Stimulated activated CD4-positive, alpha-beta T cell treated with anti-CD3 and anti-CD28 coated beads, Interleukin-1b, Interleukin-23, amount 100 ng/mL, for 4 hours (primary cell): ENCODE measurements at regions not wholly inside any gene's neighbourhood (a gene's known extent, or its start where the extent isn't known, plus 50 kb on each side); places are given as distances from the start of the nearest gene placed in this dataset.

Source experiments
- DNase-seq, 2 donors: peaks; one replicate each; pipeline ENCODE4 v3.0.0-alpha.2; 2020; ENCODE audit warnings: low read depth in 2 of 2

- DNase-seq: peak; percentile 2 to 3
Measured at GRCh38 chr3:109532257-109533216, 195.2 kb upstream of the DPPA4 start.

DNA sequence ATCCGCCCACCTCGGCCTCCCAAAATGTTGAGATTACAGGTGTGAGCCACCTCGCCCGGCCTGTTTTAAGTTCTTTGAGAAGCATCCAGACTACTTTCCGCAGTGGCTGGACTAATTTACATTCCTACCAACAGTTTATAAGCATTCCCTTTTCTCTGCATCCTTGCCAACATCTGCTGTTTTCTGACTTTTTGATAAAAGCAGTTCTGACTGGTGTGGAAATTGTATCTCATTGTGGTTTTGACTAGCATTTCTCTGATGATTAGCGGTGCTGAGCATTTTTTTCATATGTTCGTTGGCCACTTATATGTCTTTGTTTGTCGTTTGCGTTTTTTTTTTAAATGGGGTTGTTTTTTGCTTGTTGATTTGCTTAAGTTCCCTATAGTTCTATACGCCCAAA is 208.4 kb upstream of the DPPA4 start:
- no peak for DNase-seq

DNA sequence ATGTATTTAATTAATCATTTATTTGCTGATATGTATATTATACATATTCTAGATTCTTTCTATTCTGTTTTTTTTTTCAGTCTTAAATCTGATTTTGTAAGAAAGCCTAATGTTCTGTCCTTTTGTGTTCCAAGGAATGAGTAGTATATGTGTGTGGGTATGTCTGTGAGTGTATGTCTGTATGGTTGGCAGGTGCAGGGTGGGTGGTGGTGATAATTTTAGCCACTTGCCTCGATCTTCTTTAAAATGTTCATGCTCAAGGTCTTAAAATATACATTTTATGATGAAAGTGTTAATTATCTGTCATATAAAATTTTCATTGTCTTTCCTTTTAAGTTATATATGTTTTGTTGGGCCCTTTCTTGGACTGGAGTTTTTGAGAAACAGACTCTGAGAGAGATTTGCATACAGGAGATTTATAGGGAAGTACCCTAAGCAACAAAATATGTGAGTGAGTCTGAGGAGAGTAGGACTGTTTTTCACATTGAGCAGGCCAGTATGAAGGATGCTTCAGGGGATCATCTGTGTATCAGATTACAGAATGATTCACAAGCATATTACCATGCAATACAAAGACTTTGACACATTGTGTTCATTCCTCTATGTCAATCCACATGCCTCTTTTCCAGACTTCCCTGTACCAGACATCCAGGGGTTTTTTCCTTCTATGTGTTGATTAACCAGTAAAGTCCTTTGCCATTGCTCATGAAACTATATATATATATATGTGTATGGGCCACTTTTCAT is 211.0 kb upstream of the DPPA4 start:
- no peak for DNase-seq

GRCh38 chr3:109553591-109554371 is 216.4 kb upstream of the DPPA4 start:
- no peak for DNase-seq

GRCh38 chr3:109559389-109559788 is 222.0 kb upstream of the DPPA4 start:
- DNase-seq: no peak

DNA sequence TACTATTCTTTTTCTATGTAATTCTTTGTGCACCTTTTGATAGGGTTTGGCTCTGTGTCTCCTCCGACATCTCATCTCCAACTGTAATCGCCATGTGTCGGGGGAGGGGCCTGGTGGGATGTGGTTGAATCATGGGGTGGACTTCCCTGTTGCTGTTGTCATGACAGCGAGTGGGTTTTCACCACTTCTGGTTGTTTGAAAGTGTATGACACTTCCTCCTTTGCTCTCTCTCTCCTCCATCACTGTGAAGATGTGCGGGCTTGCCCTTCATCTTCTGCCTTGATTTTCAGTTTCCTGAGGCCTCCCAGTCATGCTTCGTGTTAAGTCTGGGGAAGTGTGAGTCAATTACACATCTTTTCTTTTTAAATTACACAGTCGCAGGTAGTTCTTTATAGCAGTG is 225.8 kb upstream of the DPPA4 start:
- DNase-seq: no peak

GRCh38 chr3:109569135-109569846 is 231.9 kb upstream of the DPPA4 start:
- no peak for DNase-seq

GRCh38 chr3:109570408-109570807 is 233.1 kb upstream of the DPPA4 start:
- DNase-seq: no peak

DNA sequence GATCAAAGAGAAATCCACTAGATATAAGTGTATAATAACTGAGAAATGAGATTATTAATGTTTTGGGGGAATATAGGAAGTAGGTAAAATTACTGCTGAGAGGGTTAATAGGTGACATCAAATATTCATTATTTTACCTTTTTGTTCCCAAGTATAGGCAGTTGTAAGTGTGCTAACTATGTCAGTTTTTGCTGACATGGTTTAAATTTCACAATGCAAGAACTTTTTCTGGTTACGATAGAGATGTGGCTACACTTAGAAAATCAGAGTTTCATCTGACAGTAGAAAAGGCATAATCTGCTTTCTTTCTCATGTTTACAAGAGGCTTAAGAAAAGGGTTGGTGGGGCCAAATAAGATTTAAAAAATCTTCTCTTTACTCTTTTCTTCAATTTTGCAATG is 235.0 kb upstream of the DPPA4 start:
- no peak for DNase-seq

DNA sequence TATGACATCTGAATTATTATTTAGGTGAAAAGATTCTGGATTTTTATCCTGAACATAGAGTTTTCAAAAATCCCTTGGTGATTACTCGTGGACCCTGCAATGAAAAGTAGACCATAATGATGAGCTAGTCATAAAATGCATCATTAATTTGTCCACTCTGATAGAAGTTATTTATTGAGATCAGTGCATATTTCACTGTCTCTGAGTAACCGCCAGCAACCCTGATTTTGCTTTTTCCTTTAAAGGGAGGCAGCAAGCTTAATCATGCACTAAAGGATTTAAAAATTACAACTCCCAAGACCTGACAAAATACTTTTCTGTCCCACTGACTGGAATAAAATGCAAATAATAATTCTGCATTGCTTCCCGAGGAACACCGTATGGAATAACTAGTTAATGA is 259.6 kb upstream of the DPPA4 start:
- no peak for DNase-seq

DNA sequence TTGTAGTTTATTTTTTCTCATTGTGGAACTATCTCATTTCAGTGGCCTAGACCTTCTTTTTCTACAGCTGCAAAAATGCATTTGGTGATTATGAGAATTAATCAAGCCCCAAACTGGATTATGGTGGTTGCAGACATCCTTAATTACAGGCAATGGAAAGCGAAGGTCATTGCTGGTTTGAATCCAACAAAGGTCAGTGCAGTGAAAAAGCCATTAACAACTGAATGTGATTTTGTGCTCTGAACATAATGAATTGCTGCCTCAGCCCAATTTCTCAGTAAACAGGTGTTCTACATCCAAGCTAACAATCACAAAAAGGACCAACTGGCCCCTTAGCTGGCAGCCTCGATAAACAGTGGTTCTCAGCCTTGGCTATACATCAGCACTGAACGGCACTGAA is 260.1 kb upstream of the DPPA4 start:
- DNase-seq: no peak

GRCh38 chr3:109607897-109608296 is 270.6 kb upstream of the DPPA4 start:
- no peak for DNase-seq

DNA sequence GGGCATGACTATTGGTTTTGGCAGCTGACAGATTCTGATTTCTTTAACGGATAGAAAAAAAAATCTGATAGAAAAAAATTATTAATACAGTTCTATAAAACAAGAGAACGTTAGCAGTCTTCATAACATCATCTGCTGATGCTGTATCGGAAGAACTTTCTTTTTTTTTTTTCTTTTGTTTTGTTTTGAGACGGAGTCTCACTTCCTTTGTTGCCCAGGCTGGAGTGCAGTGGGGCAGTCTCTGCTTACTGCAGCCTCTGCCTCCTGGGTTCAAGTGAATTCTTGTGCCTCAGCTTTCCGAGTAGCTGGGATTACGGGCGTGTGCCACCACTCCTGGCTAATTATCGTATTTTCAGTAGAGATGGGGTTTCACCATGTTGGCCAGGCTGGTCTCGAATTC is 271.2 kb upstream of the DPPA4 start:
- DNase-seq: no peak

GRCh38 chr3:109618766-109619378 is 281.5 kb upstream of the DPPA4 start:
- DNase-seq: no peak

- no peak for DNase-seq
Measured at GRCh38 chr3:109631897-109632296, 294.6 kb upstream of the DPPA4 start.

DNA sequence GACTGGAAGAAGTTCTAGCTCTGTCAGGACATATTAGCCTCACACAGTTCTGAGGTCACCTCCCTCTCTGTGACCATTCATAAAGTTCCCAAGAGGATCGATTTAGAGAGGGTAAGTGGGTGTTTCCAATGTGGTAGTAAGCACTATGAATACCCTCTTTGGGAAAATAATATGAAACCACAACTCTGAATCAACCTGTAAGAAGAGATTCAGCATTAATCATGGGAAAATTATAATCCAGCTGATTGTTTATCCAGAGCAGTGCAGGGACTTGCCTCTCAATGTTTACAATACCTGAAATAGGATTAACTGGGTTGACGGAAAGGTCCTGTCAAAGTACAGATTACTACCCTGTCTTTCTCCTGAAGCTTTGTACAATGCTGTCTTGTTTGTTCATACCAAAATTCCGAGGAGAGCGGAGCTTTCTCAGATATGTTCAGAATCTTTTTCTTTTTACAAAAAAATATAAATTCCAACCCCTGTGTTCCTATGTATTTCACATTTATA is 302.9 kb upstream of the DPPA4 start:
- DNase-seq: no peak

DNA sequence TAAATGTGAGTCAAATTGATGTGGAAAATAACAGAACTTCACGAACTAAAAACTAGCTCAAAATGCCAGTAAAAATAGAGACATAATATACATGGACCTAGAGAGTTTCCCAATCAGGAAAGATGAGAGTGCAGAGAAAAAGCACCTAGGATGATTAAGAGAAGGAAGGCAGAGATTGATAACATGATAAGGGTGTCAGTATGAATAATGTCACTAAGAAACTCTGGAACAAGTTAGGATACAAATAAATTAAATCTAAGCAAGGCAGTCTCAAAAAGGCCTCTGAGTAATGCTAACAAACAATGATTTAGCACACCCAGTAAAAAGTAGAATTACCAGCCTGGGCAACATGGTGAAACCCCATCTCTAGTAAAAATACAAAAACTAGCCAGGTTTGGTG is 304.7 kb upstream of the DPPA4 start:
- no peak for DNase-seq

GRCh38 chr3:109643590-109643989 is 306.2 kb upstream of the DPPA4 start:
- DNase-seq: no peak

DNA sequence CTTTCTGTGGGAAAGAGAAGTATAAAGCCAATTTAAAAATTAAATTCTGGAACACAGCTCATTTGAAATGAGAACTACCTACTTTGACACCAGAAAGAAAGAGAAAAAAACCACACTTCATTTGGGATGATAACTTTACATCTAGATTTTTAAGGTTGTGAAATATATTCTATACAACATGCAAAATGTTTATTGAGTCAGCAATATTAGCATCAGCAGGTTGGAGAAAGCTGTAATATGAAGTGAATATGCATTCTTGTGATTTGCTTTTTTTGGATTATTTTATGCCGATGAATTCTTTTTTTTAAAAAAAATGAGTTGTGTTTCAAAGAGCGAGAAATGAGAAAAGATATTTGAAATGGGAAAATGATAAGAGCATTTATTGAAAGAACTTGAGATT is 307.0 kb upstream of the DPPA4 start:
- no peak for DNase-seq

- DNase-seq: no peak
Measured at GRCh38 chr3:109644746-109645145, 307.4 kb upstream of the DPPA4 start.

GRCh38 chr3:109648027-109648426 is 310.7 kb upstream of the DPPA4 start:
- DNase-seq: no peak
